Vagina (tissue), 2 donors: ENCODE measurements at regions not wholly inside any gene's neighbourhood (a gene's known extent, or its start where the extent isn't known, plus 50 kb on each side); places are given as distances from the start of the nearest gene placed in this dataset.

Experiments used
- CTCF ChIP-seq, 3 experiments: fragments of 450-650 bp in 2 of 3; fragments of 200-600 bp in 1 of 3; sonication (generic) in 1 of 3; IDR thresholded peaks; one replicate each; pipeline ENCODE4 v1.5.1; 2017 to 2019; ENCODE audit warnings: antibody characterized with exemption in 3 of 3, mild to moderate bottlenecking in 2 of 3, moderate library complexity in 2 of 3
- POLR2A ChIP-seq, 2 donors: fragments of 450-650 bp; IDR thresholded peaks; one replicate each; pipeline ENCODE4 v1.6.1; 2017; ENCODE audit warnings: antibody characterized with exemption in 2 of 2, mild to moderate bottlenecking in 2 of 2, moderate library complexity in 2 of 2
- POLR2AphosphoS5 ChIP-seq, 2 donors: sonication (generic); formaldehyde crosslinking; IDR thresholded peaks; one replicate each; pipeline ENCODE4 v1.9.0; 2017; ENCODE audit warnings: antibody characterized with exemption in 2 of 2, mild to moderate bottlenecking in 2 of 2, low read depth in 1 of 2; ENCODE audit not compliant: insufficient read depth in 1 of 2

GRCh38 chr2:203815541-203815898, 52.1 kb upstream of the CTLA4 start:
- no peak for TF ChIP-seq CTCF (IDR thresholded peaks at IDR 0.05)
- TF ChIP-seq POLR2A (IDR thresholded peaks at IDR 0.05), result no peak
- TF ChIP-seq POLR2AphosphoS5 (IDR thresholded peaks at IDR 0.05; ENCODE audit: insufficient read depth in 1 of 2, low read depth in 1 of 2), result no peak
